ENCODE measurements at regions not wholly inside any gene's neighbourhood (a gene's known extent, or its start where the extent isn't known, plus 50 kb on each side); places are given as distances from the start of the nearest gene placed in this dataset.

DNA sequence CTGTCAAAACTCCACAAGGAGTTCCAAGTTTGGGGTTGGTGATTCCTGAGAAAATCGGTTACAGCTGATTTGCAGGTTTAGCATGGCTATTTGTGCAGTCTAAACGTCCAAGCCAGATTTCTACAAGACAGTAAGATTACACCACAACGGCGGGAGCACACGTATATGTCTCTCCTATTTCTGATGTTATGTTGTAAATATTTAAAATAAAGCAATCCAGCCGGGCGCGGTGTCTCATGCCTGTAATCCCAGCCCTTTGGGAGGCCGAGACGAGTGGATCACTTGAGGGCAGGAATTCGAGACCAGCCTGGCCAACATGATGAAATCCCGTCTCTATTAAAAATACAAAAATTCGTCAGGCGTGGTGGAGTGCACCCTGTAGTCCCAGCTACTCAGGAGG is 106.8 kb upstream of the IGF1R start:
- ChIA-PET CTCF (interaction anchor here (2.1 kb wide), 1 partner anchor 23 kb away, joined by 7 read pairs; no protein-coding TSS in a partner anchor), POLR2A (no interaction called here)
- no peaks in the 10 kb centered on the region for H3K4me1 ChIP-seq (ENCODE audit: control insufficient read depth, extremely low read depth, insufficient read depth, low read length)
- TF ChIP-seq POLR2A (IDR thresholded peaks at IDR 0.05; ENCODE audit: low read depth, low read length), result no peak
- no peak for TF ChIP-seq JUN (IDR thresholded peaks at IDR 0.05; ENCODE audit: borderline replicate concordance, insufficient read depth, insufficient read length, low read depth)
- TF ChIP-seq FOS (IDR thresholded peaks at IDR 0.05; ENCODE audit: borderline replicate concordance, insufficient read depth, low read length), result no peak
- TF ChIP-seq, protein P1, sequence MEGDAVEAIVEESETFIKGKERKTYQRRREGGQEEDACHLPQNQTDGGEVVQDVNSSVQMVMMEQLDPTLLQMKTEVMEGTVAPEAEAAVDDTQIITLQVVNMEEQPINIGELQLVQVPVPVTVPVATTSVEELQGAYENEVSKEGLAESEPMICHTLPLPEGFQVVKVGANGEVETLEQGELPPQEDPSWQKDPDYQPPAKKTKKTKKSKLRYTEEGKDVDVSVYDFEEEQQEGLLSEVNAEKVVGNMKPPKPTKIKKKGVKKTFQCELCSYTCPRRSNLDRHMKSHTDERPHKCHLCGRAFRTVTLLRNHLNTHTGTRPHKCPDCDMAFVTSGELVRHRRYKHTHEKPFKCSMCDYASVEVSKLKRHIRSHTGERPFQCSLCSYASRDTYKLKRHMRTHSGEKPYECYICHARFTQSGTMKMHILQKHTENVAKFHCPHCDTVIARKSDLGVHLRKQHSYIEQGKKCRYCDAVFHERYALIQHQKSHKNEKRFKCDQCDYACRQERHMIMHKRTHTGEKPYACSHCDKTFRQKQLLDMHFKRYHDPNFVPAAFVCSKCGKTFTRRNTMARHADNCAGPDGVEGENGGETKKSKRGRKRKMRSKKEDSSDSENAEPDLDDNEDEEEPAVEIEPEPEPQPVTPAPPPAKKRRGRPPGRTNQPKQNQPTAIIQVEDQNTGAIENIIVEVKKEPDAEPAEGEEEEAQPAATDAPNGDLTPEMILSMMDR (IDR thresholded peaks at IDR 0.05; ENCODE audit: extremely low read depth in 1 of 2, insufficient read depth in 1 of 2, low read depth in 1 of 2, low read length in 2 of 2), result no peak
- H3K9me1 ChIP-seq (replicated peaks; ENCODE audit: control insufficient read depth, extremely low read depth, insufficient read depth, low read length), result no peaks in the 10 kb centered on the region
- H4K20me1 ChIP-seq (replicated peaks; ENCODE audit: control insufficient read depth, extremely low read depth, insufficient read depth, low read length), result no peaks in the 10 kb centered on the region
- dilution Hi-C loops (cut with MboI; ENCODE audit: extremely low pct_ligation_motif_present, low sequenced_read_pairs) (no loop called here), intact Hi-C loops (cut with micrococcal nuclease) (no loop called here)
- no TSS peak for BruUV-seq (replicated peaks)
- H3K9ac ChIP-seq (replicated peaks; ENCODE audit: extremely low read depth, insufficient read depth, low read length), result no peak overlapping the region
- no peak overlapping the region for H3K4me2 ChIP-seq (ENCODE audit: insufficient read depth, low read length)
- no peaks in the 10 kb centered on the region for H3K9me3 ChIP-seq (replicated peaks; ENCODE audit: control insufficient read depth, insufficient read depth, low read length)
- FAIRE-seq (no peak), DNase-seq (ENCODE audit: low read depth, low spot score) (no peak)
- peaks cover 0 to under 1% of the 10 kb centered on the region in 2 experiments for H3K27me3 ChIP-seq (ENCODE audit: control insufficient read depth in 2 of 2, insufficient read depth in 2 of 2, low read length in 2 of 2)
- H3K27ac ChIP-seq (ENCODE audit: insufficient read depth, low read depth, low read length), result no peak overlapping the region
- no peak overlapping the region for H2AFZ ChIP-seq (ENCODE audit: low read depth, low read length)
- no peaks in the 10 kb centered on the region for H3K36me3 ChIP-seq (ENCODE audit: control insufficient read depth in 2 of 2, extremely low read depth in 1 of 2, insufficient read depth in 2 of 2, low read length in 2 of 2)
- H3K4me3 ChIP-seq (replicated peaks in 1 of 3; ENCODE audit: insufficient read depth in 1 of 3, low read depth in 1 of 3, low read length in 3 of 3), result no peak overlapping the region
- no peaks in the 10 kb centered on the region for H3K79me2 ChIP-seq (ENCODE audit: control insufficient read depth, insufficient read depth, low read length)

DNA sequence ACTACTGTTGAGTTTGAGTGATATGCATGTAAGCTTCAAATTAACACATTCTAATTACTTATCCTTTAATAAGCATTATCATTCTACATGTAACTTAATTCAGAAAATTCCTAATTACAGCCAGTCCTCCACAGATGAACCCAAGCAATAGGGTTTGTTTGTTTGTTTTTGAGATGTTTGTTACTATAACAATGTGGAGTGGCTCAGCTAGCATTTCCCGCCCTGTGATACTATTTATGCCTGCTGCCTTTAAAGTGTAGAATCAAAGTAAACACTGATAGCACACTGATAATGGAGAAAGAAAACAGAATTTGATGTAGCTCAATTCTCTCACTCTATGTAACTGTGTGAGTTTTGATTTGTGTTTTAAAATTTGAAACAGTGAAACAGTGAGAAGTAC is 105.1 kb upstream of the IGF1R start:
- Histone ChIP-seq H3K27ac (ENCODE audit: insufficient read depth, low read depth, low read length) (no peak overlapping the region), H3K36me3 (ENCODE audit: control insufficient read depth in 2 of 2, extremely low read depth in 1 of 2, insufficient read depth in 2 of 2, low read length in 2 of 2) (no peaks in the 10 kb centered on the region), H3K4me1 (ENCODE audit: control insufficient read depth, extremely low read depth, insufficient read depth, low read length) (peaks cover 6% of the 10 kb centered on the region), H3K27me3 (ENCODE audit: control insufficient read depth in 2 of 2, insufficient read depth in 2 of 2, low read length in 2 of 2) (peaks cover 3 to 13% of the 10 kb centered on the region in 2 experiments), H3K79me2 (ENCODE audit: control insufficient read depth, insufficient read depth, low read length) (no peaks in the 10 kb centered on the region), H3K9me1 (replicated peaks; ENCODE audit: control insufficient read depth, extremely low read depth, insufficient read depth, low read length) (no peaks in the 10 kb centered on the region), H2AFZ (ENCODE audit: low read depth, low read length) (no peak overlapping the region), H3K9me3 (replicated peaks; ENCODE audit: control insufficient read depth, insufficient read depth, low read length) (no peaks in the 10 kb centered on the region), H3K4me2 (ENCODE audit: insufficient read depth, low read length) (no peak overlapping the region), H4K20me1 (replicated peaks; ENCODE audit: control insufficient read depth, extremely low read depth, insufficient read depth, low read length) (no peaks in the 10 kb centered on the region), H3K9ac (replicated peaks; ENCODE audit: extremely low read depth, insufficient read depth, low read length) (no peak overlapping the region), H3K4me3 (replicated peaks in 1 of 3; ENCODE audit: insufficient read depth in 1 of 3, low read depth in 1 of 3, low read length in 3 of 3) (no peak overlapping the region)
- ChIA-PET CTCF (interaction anchor here (2.1 kb wide), 1 partner anchor 24 kb away, joined by 7 read pairs; no protein-coding TSS in a partner anchor), POLR2A (no interaction called here)
- dilution Hi-C loops (cut with MboI; ENCODE audit: extremely low pct_ligation_motif_present, low sequenced_read_pairs) (no loop called here), intact Hi-C loops (cut with micrococcal nuclease) (no loop called here)
- no TSS peak for BruUV-seq (replicated peaks)
- no peak for DNase-seq (ENCODE audit: low read depth, low spot score)
- no peak for TF ChIP-seq FOS (IDR thresholded peaks at IDR 0.05; ENCODE audit: borderline replicate concordance, insufficient read depth, low read length)
- TF ChIP-seq POLR2A (IDR thresholded peaks at IDR 0.05; ENCODE audit: low read depth, low read length), result no peak
- TF ChIP-seq MYC (IDR thresholded peaks at IDR 0.05; ENCODE audit: low read depth, low read length), result no peak
- TF ChIP-seq, protein P1 (IDR thresholded peaks at IDR 0.05; ENCODE audit: extremely low read depth in 1 of 2, insufficient read depth in 1 of 2, low read depth in 1 of 2, low read length in 2 of 2), result no peak
- TF ChIP-seq, protein P2, sequence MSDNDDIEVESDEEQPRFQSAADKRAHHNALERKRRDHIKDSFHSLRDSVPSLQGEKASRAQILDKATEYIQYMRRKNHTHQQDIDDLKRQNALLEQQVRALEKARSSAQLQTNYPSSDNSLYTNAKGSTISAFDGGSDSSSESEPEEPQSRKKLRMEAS (IDR thresholded peaks at IDR 0.05; ENCODE audit: insufficient read depth, insufficient read length), result no peak
- no peak for TF ChIP-seq POLR2AphosphoS5 (IDR thresholded peaks at IDR 0.05; ENCODE audit: insufficient read depth, low read depth, low read length)
- no peak for TF ChIP-seq JUN (IDR thresholded peaks at IDR 0.05; ENCODE audit: borderline replicate concordance, insufficient read depth, insufficient read length, low read depth)
- TF ChIP-seq EZH2 (IDR thresholded peaks at IDR 0.05; ENCODE audit: borderline replicate concordance, low read depth, low read length, severe bottlenecking), result no peak
- no peak for TF ChIP-seq GATA2 (IDR thresholded peaks at IDR 0.05; ENCODE audit: insufficient read depth, insufficient read length, low read depth, low read length)
- no peak for FAIRE-seq
